IPS DF 4.7 (cell line): ENCODE measurements at regions not wholly inside any gene's neighbourhood (a gene's known extent, or its start where the extent isn't known, plus 50 kb on each side); places are given as distances from the start of the nearest gene placed in this dataset.

Experiments used
- DNase-seq: peaks from one replicate; pipeline ENCODE4 v3.0.0-alpha.2; 2013; ENCODE audit warnings: low spot score; ENCODE audit errors: extremely low read depth

GRCh38 chr17:55634702-55635101 lies 88.0 kb downstream of the TMEM100 start:
- no peak for DNase-seq

- DNase-seq, result no peak
These were observed 89.8 kb downstream of the TMEM100 start for GRCh38 chr17:55632893-55633292.

GRCh38 chr17:55632236-55632635 lies 90.4 kb downstream of the TMEM100 start:
- no peak for DNase-seq

DNA sequence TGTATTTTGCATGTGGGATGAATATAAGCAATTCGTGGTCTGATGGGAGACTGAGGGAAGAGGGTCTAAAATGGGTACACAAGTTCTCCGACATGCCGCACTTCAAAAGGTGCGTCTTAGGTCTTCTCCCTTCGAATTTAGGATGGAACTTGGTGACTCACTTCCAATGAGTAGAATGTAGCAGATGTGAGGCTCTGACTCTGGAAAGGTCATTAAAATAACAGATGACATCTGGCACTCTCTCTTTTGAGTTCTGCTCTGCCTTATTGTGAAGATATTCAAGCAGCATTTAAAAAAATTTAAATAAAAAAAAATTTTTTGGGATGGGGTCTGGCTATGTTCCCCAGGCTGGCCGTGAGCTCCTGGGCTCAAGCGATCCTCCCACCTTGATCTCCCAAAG lies 92.7 kb downstream of the TMEM100 start:
- DNase-seq, result no peak

DNA sequence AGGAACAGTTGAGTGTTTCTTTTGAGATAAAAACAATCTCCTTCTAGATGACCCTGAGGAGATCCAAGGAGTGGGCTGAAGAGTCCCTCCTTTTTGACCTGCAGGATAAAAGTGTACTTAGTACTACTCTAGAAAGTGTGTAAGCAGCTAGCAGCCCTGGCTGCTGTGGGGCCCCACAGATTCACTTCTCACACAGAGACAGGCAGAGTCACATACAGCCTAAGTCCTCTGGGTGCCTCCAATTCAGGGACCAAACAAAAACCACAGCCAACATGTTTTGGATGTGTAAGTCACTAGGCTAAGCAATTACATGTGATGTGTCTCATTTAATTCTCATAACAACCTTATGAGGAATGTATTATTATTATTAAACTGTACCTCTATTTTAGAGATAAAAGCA lies 97.1 kb downstream of the TMEM100 start:
- no peak for DNase-seq

DNA sequence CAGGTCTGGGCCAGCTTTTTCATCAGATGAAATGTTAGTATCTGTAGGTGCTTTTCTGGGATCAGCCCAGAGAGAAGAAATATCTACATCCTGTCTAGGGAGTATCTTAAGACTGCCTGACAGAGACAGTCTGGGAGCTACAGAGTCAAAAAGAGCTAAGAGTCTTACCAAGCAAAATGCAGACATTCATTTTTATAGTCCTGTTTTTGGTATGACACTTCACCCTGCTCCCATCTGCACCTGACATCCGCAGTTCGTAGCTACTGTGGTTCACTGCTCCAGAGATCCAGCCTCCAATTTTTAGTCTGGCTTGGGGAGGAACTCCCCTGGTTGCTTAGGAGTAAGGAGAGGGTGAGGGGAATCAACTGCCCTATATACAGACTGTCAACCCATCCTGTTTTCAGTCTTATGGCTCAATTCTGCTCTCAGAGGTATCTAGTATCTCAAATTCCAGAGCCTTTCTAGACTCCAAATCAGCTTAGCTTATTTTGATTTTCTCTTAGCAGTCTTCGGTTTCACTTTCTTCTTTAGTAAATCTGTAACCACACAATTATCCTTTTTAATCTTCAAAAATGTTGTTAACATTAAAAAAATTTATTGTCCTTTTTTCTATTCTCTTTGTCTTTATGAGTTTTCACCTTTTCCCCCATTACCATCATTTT lies 97.8 kb downstream of the TMEM100 start:
- DNase-seq, result no peak

DNA sequence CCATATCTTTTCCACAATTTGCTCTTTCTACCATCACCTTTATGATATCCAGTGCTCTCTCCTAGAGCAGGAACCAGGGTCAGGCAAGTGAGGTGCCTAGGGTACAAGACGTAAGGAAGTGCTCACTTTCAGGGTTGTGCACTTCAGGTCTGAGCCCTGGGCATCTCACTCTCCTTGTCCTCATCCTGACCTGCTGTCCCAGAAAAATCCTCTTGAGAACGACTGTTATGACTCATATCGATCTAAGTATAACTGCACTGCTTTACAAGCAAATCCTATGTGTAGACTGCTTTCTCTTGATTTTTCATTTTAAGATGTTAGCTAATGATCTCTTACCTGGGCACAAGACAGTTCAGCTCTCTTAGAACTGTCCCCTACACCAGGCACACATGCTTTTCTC lies 100.1 kb downstream of the TMEM100 start:
- no peak for DNase-seq

DNA sequence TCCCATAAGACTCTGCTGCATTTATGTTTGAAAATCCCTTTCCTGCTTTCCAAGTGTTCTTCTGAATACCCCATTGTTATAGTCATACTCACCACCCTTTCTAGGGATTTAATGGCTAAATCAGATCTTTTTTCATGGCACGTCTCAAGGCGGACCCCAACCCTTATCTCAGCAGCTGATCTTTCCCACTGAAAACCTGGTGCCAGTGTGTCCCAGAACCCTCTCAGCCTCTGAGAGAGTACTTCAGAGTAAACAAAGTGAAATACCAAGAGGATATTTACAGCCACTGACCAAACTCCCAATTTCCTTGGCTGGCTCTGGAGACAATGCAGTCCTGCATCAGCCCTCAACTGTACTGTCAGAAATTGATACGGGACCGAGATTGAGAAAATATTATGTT lies 101.7 kb downstream of the TMEM100 start:
- no peak for DNase-seq

GRCh38 chr17:55620023-55620422 lies 102.6 kb downstream of the TMEM100 start:
- DNase-seq, result no peak

GRCh38 chr17:55617441-55617840 lies 105.2 kb downstream of the TMEM100 start:
- no peak for DNase-seq

DNA sequence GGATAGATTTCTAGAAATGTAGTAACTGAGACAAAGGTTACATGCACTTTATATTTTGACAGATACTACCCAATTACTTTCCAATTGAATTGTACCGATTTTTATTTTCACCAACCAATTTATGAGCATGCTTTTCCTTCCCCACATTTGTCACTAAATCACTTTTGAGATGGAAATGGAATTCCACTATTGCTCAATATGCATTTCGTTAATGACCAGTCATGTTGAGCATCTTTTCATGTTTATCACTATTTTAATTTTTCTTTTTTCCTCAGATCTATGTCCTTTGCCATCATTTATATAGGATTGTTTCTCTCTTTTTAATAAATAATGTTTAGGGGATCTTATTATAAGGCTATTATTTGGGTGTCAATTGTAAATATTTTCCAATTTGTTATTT lies 102.8 kb upstream of the SMIM36 start:
- DNase-seq, result no peak

DNA sequence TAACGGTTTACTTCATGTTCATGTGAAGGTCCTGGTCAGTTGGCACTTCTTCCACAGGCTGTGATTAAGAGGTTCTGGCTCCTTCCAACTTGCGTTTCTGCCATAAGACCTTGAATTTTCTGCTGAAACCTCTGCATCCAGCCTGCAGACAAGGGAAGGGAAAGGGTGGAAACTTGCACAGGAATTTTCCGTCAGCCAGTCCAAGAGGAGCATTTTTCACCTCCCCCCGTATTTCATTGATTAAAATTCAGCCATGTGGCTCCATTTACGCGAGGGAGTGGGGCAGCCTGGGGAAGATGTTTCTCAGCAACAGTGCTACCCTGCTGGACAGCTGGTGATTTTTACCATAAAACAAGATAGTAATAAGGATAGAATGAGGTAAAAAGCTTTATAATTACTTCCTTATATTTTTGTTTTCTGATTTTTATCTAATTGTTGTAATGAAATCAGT lies 101.5 kb upstream of the SMIM36 start:
- DNase-seq, result no peak

- DNase-seq, result no peak
These were observed 96.6 kb upstream of the SMIM36 start for GRCh38 chr17:55607731-55608341.

DNA sequence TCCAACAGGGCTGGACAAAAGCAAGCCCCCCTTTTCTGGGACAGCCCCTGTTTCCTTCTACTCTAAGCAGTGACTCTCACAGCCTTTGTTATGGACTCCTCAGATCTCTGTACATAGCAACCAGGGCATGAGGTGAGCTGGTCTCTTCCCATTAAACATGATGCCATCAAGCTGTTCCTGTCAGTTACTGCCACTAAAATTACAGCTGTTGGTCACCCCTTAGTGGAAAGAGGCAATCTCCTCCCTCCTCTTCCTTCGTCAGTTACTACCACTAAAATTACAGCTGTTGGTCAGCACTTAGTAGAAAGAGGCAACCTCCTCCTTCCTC lies 95.2 kb upstream of the SMIM36 start:
- no peak for DNase-seq

DNA sequence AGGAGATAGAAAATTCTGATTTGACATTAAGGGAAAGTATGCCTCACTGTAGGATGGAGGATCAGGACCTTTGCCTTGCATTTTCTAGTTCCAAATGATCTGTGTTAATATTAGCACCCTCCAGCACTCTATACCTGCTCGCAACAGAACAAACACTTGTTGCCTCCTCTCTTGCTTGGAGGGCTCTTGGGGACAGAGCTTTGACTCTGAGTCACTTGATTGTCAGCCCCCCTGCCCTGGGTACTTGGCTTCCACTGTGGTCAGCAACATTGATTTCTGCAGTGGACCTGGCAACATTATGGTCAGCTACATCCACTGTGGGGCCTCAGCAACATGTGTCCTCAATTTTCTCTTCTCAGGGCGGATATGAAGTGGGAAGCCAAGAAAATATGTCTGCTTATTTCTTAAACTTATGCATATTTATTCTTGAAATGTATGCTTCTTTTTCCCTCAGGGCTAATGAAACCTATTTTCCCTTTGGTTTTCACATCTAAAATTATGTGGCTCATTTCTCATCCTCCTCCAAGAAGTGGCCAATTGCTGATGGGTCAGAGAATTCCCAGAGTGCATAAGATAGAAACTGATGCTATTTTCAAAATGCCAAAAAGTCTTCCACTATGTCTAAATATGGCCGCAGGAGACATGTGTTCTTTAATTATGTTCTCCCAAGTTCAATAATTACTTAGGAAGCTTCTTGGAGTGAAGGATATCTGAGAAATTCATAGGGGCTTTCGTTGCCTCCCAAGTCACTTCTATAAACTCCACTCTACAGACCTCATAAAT lies 94.6 kb upstream of the SMIM36 start:
- DNase-seq, result no peak

- peak; percentile 74 for DNase-seq
These were observed 90.7 kb upstream of the SMIM36 start for GRCh38 chr17:55601874-55602364.

DNA sequence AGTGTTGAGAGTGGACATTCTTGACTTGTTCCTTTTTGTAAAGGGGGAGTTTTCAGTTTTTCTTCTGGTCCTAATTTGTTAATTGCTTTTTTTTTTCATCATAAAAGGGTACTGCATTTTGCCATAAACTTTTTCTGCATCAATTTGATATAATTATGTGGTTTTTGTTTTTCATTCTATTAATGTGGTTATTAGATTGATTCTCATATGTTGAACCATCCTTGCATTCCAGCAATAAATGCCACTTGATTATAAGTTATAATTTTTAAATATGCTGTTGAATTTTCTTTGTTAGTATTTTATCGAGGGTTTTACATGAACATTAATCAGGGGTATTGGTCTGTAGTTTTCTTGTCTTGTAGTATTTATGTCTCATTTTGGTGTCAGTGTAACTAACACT lies 87.2 kb upstream of the SMIM36 start:
- DNase-seq, result no peak

- DNase-seq, result no peak
These were observed 77.4 kb upstream of the SMIM36 start for GRCh38 chr17:55588446-55589242.

DNA sequence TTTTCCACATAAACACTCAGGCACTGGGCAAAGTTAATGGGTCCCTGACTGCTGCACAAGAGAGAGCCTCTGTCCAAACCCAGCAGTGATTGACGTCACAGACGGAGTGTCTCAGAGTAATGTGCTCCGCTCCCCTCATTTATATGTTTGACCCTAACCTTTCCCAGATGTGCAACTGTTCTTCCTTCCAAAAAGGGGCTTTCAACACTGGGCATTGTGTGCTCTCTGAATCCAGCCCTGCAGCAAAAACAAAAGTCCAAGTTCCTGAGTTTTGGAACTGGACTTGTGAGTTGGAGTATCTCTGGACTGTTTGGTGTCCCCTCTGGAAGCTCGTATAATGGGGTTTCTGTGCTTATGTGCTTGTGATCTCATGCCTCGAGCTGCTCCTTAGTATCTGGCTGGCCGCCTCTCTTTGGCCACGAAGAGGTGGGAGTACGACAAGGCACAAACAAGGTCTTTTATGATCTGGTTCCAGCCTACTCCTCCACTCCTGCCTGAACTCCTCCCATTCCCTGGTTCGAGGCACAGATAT lies 76.4 kb upstream of the SMIM36 start:
- no peak for DNase-seq

DNA sequence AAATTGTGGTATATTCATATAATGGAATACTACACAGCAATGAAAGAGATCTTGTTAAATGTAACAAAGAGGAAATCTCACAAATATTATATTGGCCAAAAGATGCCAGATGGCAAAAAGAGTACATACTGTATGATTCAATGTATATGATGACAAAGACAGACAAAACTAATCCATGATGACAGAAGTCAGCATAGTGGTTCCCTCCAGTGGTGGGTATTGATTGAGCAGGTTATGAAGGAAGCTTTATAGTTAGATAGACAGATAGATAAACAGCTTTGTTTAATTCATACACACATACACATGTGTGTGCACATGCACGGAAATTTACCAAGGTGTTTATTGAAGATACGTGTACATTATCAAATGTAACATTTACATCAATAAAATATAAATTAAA lies 74.4 kb upstream of the SMIM36 start:
- no peak for DNase-seq

GRCh38 chr17:55584861-55585260 lies 73.6 kb upstream of the SMIM36 start:
- DNase-seq, result no peak
